ENCODE measurements at regions not wholly inside any gene's neighbourhood (a gene's known extent, or its start where the extent isn't known, plus 50 kb on each side); places are given as distances from the start of the nearest gene placed in this dataset.

GRCh38 chr11:110977661-110978060 lies 265.4 kb upstream of the ARHGAP20 start:
- Histone ChIP-seq H3K4me3 (ENCODE audit: low read length) (no peak overlapping the region), H3K4me1 (ENCODE audit: control insufficient read depth, insufficient read depth, low read length) (no peaks in the 10 kb centered on the region), H3K27ac (ENCODE audit: low read length) (no peak overlapping the region), H3K9me3 (ENCODE audit: control insufficient read depth, low read length) (no peaks in the 10 kb centered on the region), H3K27me3 (ENCODE audit: control insufficient read depth, insufficient read depth) (no peaks in the 10 kb centered on the region)
- DNase-seq (no peak), ATAC-seq (no peak)
- WGBS: 90% methylated on average over 1 of the region's 1 CpG
- intact Hi-C loops (cut with DNase I): no loop called here

- H3K4me1 ChIP-seq (ENCODE audit: control insufficient read depth, insufficient read depth, low read length): no peaks in the 10 kb centered on the region
- H3K9me3 ChIP-seq (ENCODE audit: control insufficient read depth, low read length): no peaks in the 10 kb centered on the region
- no peak for ATAC-seq
- intact Hi-C loops (cut with DNase I): no loop called here
- H3K4me3 ChIP-seq (ENCODE audit: low read length): no peak overlapping the region
- no peaks in the 10 kb centered on the region for H3K27me3 ChIP-seq (ENCODE audit: control insufficient read depth, insufficient read depth)
- no peak for DNase-seq
- WGBS: 99% methylated on average over 2 of the region's 2 CpGs
- H3K27ac ChIP-seq (ENCODE audit: low read length): no peak overlapping the region
Observed at GRCh38 chr11:110974731-110975130, 262.5 kb upstream of the ARHGAP20 start.

- no peaks in the 10 kb centered on the region for H3K4me1 ChIP-seq (ENCODE audit: control insufficient read depth, insufficient read depth, low read length)
- 47% methylated on average over 2 of the region's 2 CpGs for WGBS
- no peaks in the 10 kb centered on the region for H3K9me3 ChIP-seq (ENCODE audit: control insufficient read depth, low read length)
- no peak overlapping the region for H3K27ac ChIP-seq (ENCODE audit: low read length)
- H3K27me3 ChIP-seq (ENCODE audit: control insufficient read depth, insufficient read depth): no peaks in the 10 kb centered on the region
- no peak for DNase-seq
- no peak overlapping the region for H3K4me3 ChIP-seq (ENCODE audit: low read length)
- no peak for ATAC-seq
- intact Hi-C loops (cut with DNase I): no loop called here
Observed at GRCh38 chr11:110973401-110973980, 261.3 kb upstream of the ARHGAP20 start.

DNA sequence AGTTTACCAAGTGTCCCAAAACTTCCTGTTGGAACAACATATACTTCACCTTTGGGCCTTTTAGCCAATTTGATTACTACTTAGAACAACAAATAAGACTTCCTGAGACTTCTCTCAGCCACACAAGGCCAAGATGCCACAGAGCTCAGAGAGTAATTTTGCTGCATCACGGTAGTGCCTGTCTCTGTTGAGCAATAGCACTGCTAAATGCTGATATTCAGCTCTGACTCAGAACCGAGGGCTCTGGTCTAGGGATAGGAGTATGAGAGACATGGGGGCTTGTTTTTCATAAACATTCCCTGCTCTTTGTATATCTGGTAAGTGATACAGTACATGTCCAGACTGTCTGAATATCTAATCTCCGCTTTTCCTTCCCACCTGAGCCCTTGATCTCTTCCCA lies 260.4 kb upstream of the ARHGAP20 start:
- intact Hi-C loops (cut with DNase I): no loop called here
- no peak for DNase-seq
- peak; percentile 68 to 71 for ATAC-seq
- Histone ChIP-seq H3K27ac (ENCODE audit: low read length) (no peak overlapping the region), H3K9me3 (ENCODE audit: control insufficient read depth, low read length) (no peaks in the 10 kb centered on the region), H3K4me3 (ENCODE audit: low read length) (no peak overlapping the region), H3K4me1 (ENCODE audit: control insufficient read depth, insufficient read depth, low read length) (no peaks in the 10 kb centered on the region), H3K27me3 (ENCODE audit: control insufficient read depth, insufficient read depth) (no peaks in the 10 kb centered on the region)
- 64% methylated on average over 3 of the region's 3 CpGs for WGBS

- WGBS: 61% methylated on average over 1 of the region's 1 CpG
- H3K9me3 ChIP-seq (ENCODE audit: control insufficient read depth, low read length): no peaks in the 10 kb centered on the region
- ATAC-seq (no peak), DNase-seq (no peak)
- no peaks in the 10 kb centered on the region for H3K4me1 ChIP-seq (ENCODE audit: control insufficient read depth, insufficient read depth, low read length)
- H3K27ac ChIP-seq (ENCODE audit: low read length): no peak overlapping the region
- H3K27me3 ChIP-seq (ENCODE audit: control insufficient read depth, insufficient read depth): no peaks in the 10 kb centered on the region
- intact Hi-C loops (cut with DNase I): no loop called here
- no peak overlapping the region for H3K4me3 ChIP-seq (ENCODE audit: low read length)
Observed at GRCh38 chr11:110972106-110972505, 259.9 kb upstream of the ARHGAP20 start.

GRCh38 chr11:110971140-110971539 lies 258.9 kb upstream of the ARHGAP20 start:
- Histone ChIP-seq H3K27me3 (ENCODE audit: control insufficient read depth, insufficient read depth) (no peaks in the 10 kb centered on the region), H3K4me1 (ENCODE audit: control insufficient read depth, insufficient read depth, low read length) (no peaks in the 10 kb centered on the region), H3K4me3 (ENCODE audit: low read length) (no peak overlapping the region), H3K27ac (ENCODE audit: low read length) (no peak overlapping the region), H3K9me3 (ENCODE audit: control insufficient read depth, low read length) (no peaks in the 10 kb centered on the region)
- no peak for DNase-seq
- intact Hi-C loops (cut with DNase I): no loop called here
- 51% methylated on average over 1 of the region's 1 CpG for WGBS
- no peak for ATAC-seq

GRCh38 chr11:110968348-110969062 lies 256.3 kb upstream of the ARHGAP20 start:
- no peak for ATAC-seq
- DNase-seq: no peak
- H3K27me3 ChIP-seq (ENCODE audit: control insufficient read depth, insufficient read depth): no peaks in the 10 kb centered on the region
- H3K4me3 ChIP-seq (ENCODE audit: low read length): no peak overlapping the region
- no peak overlapping the region for H3K27ac ChIP-seq (ENCODE audit: low read length)
- H3K9me3 ChIP-seq (ENCODE audit: control insufficient read depth, low read length): no peaks in the 10 kb centered on the region
- intact Hi-C loops (cut with DNase I): no loop called here
- no peaks in the 10 kb centered on the region for H3K4me1 ChIP-seq (ENCODE audit: control insufficient read depth, insufficient read depth, low read length)
- WGBS: 83% methylated on average over 4 of the region's 4 CpGs

- WGBS: 72% methylated on average over 1 of the region's 1 CpG
- ATAC-seq: peak in 1 of 2 donors; percentile 29
Observed at GRCh38 chr11:110966131-110966530, 253.9 kb upstream of the ARHGAP20 start.

GRCh38 chr11:110962921-110963320 lies 250.7 kb upstream of the ARHGAP20 start:
- ATAC-seq (no peak), DNase-seq (no peak)
- intact Hi-C loops (cut with DNase I): no loop called here
- 78% methylated on average over 4 of the region's 4 CpGs for WGBS
- no peak overlapping the region for H3K27ac ChIP-seq (ENCODE audit: low read length)
- H3K27me3 ChIP-seq (ENCODE audit: control insufficient read depth, insufficient read depth): no peaks in the 10 kb centered on the region
- no peaks in the 10 kb centered on the region for H3K9me3 ChIP-seq (ENCODE audit: control insufficient read depth, low read length)
- H3K4me3 ChIP-seq (ENCODE audit: low read length): no peak overlapping the region
- H3K4me1 ChIP-seq (ENCODE audit: control insufficient read depth, insufficient read depth, low read length): no peaks in the 10 kb centered on the region

More at GRCh38 chr11:110966131-110966530, 253.9 kb upstream of the ARHGAP20 start:
- H3K27ac ChIP-seq (ENCODE audit: low read length): no peak overlapping the region
- no peaks in the 10 kb centered on the region for H3K27me3 ChIP-seq (ENCODE audit: control insufficient read depth, insufficient read depth)
- intact Hi-C loops (cut with DNase I): no loop called here
- DNase-seq: no peak
- no peak overlapping the region for H3K4me3 ChIP-seq (ENCODE audit: low read length)
- no peaks in the 10 kb centered on the region for H3K4me1 ChIP-seq (ENCODE audit: control insufficient read depth, insufficient read depth, low read length)
- no peaks in the 10 kb centered on the region for H3K9me3 ChIP-seq (ENCODE audit: control insufficient read depth, low read length)

DNA sequence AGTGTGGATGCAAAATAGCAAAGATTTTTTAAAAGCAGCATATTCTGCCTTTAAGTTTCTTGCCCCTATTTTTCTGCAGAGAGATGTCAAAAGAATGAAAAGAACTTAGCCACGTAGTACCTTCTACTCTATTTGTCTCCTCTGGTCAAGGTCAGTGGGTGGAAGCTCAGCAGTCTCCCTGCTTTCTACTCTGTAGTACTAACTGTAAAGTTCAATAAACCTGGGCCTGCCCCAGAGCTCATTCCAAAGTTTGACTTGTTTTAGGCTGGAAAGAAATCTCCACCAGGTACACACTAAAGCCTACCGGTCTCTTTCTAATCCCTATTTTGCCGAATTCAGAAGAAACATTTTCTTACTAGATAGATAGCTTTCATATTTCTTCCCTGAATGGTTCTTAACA lies 247.9 kb upstream of the ARHGAP20 start:
- no peaks in the 10 kb centered on the region for H3K27me3 ChIP-seq (ENCODE audit: control insufficient read depth, insufficient read depth)
- H3K27ac ChIP-seq (ENCODE audit: low read length): no peak overlapping the region
- intact Hi-C loops (cut with DNase I): no loop called here
- H3K4me3 ChIP-seq (ENCODE audit: low read length): no peak overlapping the region
- WGBS: 85% methylated on average over 3 of the region's 3 CpGs
- no peaks in the 10 kb centered on the region for H3K4me1 ChIP-seq (ENCODE audit: control insufficient read depth, insufficient read depth, low read length)
- no peak for DNase-seq
- ATAC-seq: no peak
- H3K9me3 ChIP-seq (ENCODE audit: control insufficient read depth, low read length): no peaks in the 10 kb centered on the region

DNA sequence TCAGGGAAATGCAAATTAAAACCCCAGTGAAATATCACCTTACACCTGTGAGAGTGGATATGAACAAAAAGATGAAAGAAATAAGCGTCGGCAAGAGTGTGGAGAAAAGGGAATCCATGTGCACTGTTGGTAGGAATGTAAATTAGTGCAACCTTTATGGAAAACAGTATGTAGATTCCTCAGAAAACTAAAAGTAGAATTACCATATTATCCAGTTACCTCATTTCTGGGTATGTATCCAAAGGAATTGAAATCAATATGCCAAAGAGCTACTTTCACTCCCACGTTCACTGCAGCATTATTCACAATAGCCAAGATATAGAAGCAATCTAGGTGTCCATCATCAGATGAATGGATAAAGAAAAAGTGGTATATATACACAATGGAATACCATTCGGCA lies 246.0 kb upstream of the ARHGAP20 start:
- intact Hi-C loops (cut with DNase I): no loop called here
- WGBS: 92% methylated on average over 4 of the region's 4 CpGs
- Histone ChIP-seq H3K27ac (ENCODE audit: low read length) (no peak overlapping the region), H3K27me3 (ENCODE audit: control insufficient read depth, insufficient read depth) (no peaks in the 10 kb centered on the region), H3K9me3 (ENCODE audit: control insufficient read depth, low read length) (no peaks in the 10 kb centered on the region), H3K4me3 (ENCODE audit: low read length) (no peak overlapping the region), H3K4me1 (ENCODE audit: control insufficient read depth, insufficient read depth, low read length) (no peaks in the 10 kb centered on the region)
- ATAC-seq: no peak
- no peak for DNase-seq

Data from right cardiac atrium (tissue), 5 donors.